NB4 (cell line): ENCODE measurements at regions not wholly inside any gene's neighbourhood (a gene's known extent, or its start where the extent isn't known, plus 50 kb on each side); places are given as distances from the start of the nearest gene placed in this dataset.

Source experiments
- POLR2A ChIP-seq: IDR thresholded peaks from 2 replicates; pipeline ENCODE4 v1.6.1; 2011; ENCODE audit warnings: mild to moderate bottlenecking; ENCODE audit not compliant: insufficient read length; ENCODE audit errors: extremely low read depth
- TF ChIP-seq, protein P1 (sequence below): IDR thresholded peaks from one replicate; pipeline ENCODE4 v1.5.1; 2012; ENCODE audit warnings: low read depth, low read length

DNA sequence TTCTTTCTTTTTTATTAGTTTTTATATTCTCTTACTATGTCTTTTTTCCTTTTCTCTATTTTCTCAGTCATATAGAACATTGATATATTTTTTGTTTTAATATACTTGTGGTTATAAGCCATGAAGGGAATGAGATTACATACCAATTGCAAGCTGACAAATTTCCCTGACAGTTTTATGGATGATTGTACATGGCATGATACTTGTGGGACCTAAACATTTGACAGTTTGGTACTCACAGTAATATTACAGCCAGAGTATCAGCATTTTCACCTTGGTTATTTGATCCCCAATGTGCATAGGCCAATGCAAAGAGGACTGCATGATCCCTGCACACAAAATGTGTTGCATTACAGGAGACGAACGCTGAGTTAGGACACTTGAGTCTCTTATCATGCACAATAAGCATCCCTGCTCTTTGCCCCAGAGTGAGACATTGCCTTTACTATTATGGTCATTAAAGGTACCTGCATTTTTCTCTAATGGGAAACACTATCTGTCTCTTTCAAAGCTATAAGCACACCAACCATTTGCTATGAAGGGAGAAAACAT is 713.4 kb upstream of the PCDH20 start:
- TF ChIP-seq, protein P1, sequence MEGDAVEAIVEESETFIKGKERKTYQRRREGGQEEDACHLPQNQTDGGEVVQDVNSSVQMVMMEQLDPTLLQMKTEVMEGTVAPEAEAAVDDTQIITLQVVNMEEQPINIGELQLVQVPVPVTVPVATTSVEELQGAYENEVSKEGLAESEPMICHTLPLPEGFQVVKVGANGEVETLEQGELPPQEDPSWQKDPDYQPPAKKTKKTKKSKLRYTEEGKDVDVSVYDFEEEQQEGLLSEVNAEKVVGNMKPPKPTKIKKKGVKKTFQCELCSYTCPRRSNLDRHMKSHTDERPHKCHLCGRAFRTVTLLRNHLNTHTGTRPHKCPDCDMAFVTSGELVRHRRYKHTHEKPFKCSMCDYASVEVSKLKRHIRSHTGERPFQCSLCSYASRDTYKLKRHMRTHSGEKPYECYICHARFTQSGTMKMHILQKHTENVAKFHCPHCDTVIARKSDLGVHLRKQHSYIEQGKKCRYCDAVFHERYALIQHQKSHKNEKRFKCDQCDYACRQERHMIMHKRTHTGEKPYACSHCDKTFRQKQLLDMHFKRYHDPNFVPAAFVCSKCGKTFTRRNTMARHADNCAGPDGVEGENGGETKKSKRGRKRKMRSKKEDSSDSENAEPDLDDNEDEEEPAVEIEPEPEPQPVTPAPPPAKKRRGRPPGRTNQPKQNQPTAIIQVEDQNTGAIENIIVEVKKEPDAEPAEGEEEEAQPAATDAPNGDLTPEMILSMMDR, result no peak
- TF ChIP-seq POLR2A, result no peak
